GM12878 (cell line): ENCODE measurements at regions not wholly inside any gene's neighbourhood (a gene's known extent, or its start where the extent isn't known, plus 50 kb on each side); places are given as distances from the start of the nearest gene placed in this dataset.

ENCODE experiments used
- ATAC-seq: fragments of 200-7000 bp; cut with Tn5 transposase; 3 replicates; pipeline ENCODE4 v1.9.1; 2020; ENCODE audit warnings: mild to moderate bottlenecking, moderate library complexity
- BruUV-seq: library from RNA; stranded (reverse); fragments of 400-500 nt; replicated peaks from 2 replicates; lab custom pipeline; 2021; lab: Mats Ljungman, UMichigan
- CTCF ChIA-PET: fragments of 300-600 bp; sonication (Branson Sonifier 250); formaldehyde crosslinking; extraction: SDS; loops from one replicate; lab custom pipeline; 2021; ENCODE audit warnings: inconsistent platforms; lab: Yijun Ruan, JAX
- POLR2A ChIA-PET: fragments of 350-600 bp; formaldehyde crosslinking; extraction: SDS; loops from one replicate; lab custom pipeline; 2021; ENCODE audit warnings: inconsistent platforms; lab: Charles Lee
- RAD21 ChIA-PET: fragments of 300-600 bp; sonication (Branson Sonifier 250); formaldehyde crosslinking; loops from one replicate; lab custom pipeline; 2023; ENCODE audit warnings: antibody characterized with exemption; ENCODE audit not compliant: unreplicated experiment; lab: Charles Lee
- SMC1A ChIA-PET: fragments of 300-600 bp; sonication (Branson Sonifier 250); formaldehyde crosslinking; loops from one replicate; lab custom pipeline; 2023; ENCODE audit not compliant: unreplicated experiment, uncharacterized antibody; lab: Charles Lee
- DNase-seq: peaks from one replicate; pipeline ENCODE4 v3.0.0-alpha.2; 2011; ENCODE audit warnings: low read depth, low spot score
- FAIRE-seq: peaks from 3 replicates; lab custom pipeline; 2011; peaks lifted over from hg19 to GRCh38; lab: Jason Lieb, UNC
- H2AFZ ChIP-seq: 2 replicates; pipeline ENCODE4 v1.6.0; 2011; ENCODE audit warnings: low read depth, low read length, control low read depth; ENCODE audit not compliant: control insufficient read depth
- H3K27ac ChIP-seq: 2 replicates; pipeline ENCODE4 v1.5.1; 2011; ENCODE audit warnings: control low read depth; ENCODE audit not compliant: control insufficient read depth, insufficient read depth
- H3K27me3 ChIP-seq, 2 experiments: replicated peaks in 1 of 2; 2 replicates each; pipeline versions ENCODE4 v1.6.0 to v1.6.1; 2011; ENCODE audit warnings: low read length in 1 of 2; ENCODE audit not compliant: control insufficient read depth in 2 of 2, insufficient read depth in 2 of 2
- H3K36me3 ChIP-seq, 2 experiments: 2 replicates each; pipeline ENCODE4 v1.5.1; 2011; ENCODE audit warnings: low read length in 1 of 2; ENCODE audit not compliant: control insufficient read depth in 2 of 2, insufficient read depth in 2 of 2
- H3K4me1 ChIP-seq: 2 replicates; pipeline ENCODE4 v1.6.1; 2011; ENCODE audit warnings: mild to moderate bottlenecking, low read length, moderate library complexity, mixed read lengths; ENCODE audit not compliant: control insufficient read depth, insufficient read depth
- H3K4me2 ChIP-seq: 2 replicates; pipeline ENCODE4 v1.6.0; 2011; ENCODE audit warnings: control low read depth; ENCODE audit not compliant: control insufficient read depth, insufficient read depth
- H3K4me3 ChIP-seq: fragments of 200-600 bp; sonication (generic); 2 replicates; pipeline ENCODE4 v1.5.1; 2016
- H3K79me2 ChIP-seq: 2 replicates; pipeline ENCODE4 v1.6.0; 2011; ENCODE audit warnings: low read length; ENCODE audit not compliant: control insufficient read depth, insufficient read depth
- H3K9ac ChIP-seq: 2 replicates; pipeline ENCODE4 v1.8.0; 2011; ENCODE audit warnings: low read length, control low read depth, mixed read lengths; ENCODE audit not compliant: control insufficient read depth, insufficient read depth
- H3K9me3 ChIP-seq: replicated peaks from 3 replicates; pipeline ENCODE4 v1.5.1; 2011; ENCODE audit warnings: mild to moderate bottlenecking, low read length; ENCODE audit not compliant: control insufficient read depth, insufficient read depth
- H4K20me1 ChIP-seq: 2 replicates; pipeline ENCODE4 v1.6.0; 2011; ENCODE audit not compliant: control insufficient read depth, insufficient read depth
- CTCF ChIP-seq, 3 experiments: IDR thresholded peaks in 2 of 3; conservative IDR thresholded peaks in 1 of 3; 2 replicates each; pipeline ENCODE4 v1.5.1; 2011; ENCODE audit warnings: low read depth in 3 of 3, low read length in 3 of 3, mild to moderate bottlenecking in 3 of 3, control low read depth in 2 of 3, moderate library complexity in 2 of 3, inconsistent platforms in 1 of 3, mixed read lengths in 1 of 3; ENCODE audit not compliant: control insufficient read depth in 2 of 3, insufficient read depth in 1 of 3; ENCODE audit errors: extremely low read depth in 1 of 3
- FOXK2 ChIP-seq: fragments of 450-650 bp; IDR thresholded peaks from 2 replicates; pipeline ENCODE4 v1.6.1; 2017; ENCODE audit warnings: mild to moderate bottlenecking, moderate library complexity
- KDM1A ChIP-seq: fragments of 200-600 bp; sonication (generic); IDR thresholded peaks from 2 replicates; pipeline ENCODE4 v1.6.1; 2016; ENCODE audit warnings: borderline replicate concordance
- RAD51 ChIP-seq: fragments of 450-650 bp; IDR thresholded peaks from 2 replicates; pipeline ENCODE4 v1.6.1; 2016; ENCODE audit warnings: moderate library complexity, mild to moderate bottlenecking, inconsistent platforms
- RB1 ChIP-seq: fragments of 450-650 bp; formaldehyde crosslinking; IDR thresholded peaks from 2 replicates; pipeline ENCODE4 v1.6.1; 2017; ENCODE audit warnings: mild to moderate bottlenecking, borderline replicate concordance
- RELB ChIP-seq: fragments of 450-650 bp; IDR thresholded peaks from 2 replicates; pipeline ENCODE4 v1.6.1; 2017; ENCODE audit warnings: low read depth, mild to moderate bottlenecking, moderate library complexity
- SRF ChIP-seq, 2 experiments: IDR thresholded peaks; 2 replicates each; pipeline ENCODE4 v1.6.1; 2011; ENCODE audit warnings: low read depth in 2 of 2, low read length in 2 of 2, mild to moderate bottlenecking in 1 of 2, moderate library complexity in 1 of 2
- STAT1 ChIP-seq: fragments of 450-650 bp; conservative IDR thresholded peaks from 2 replicates; pipeline ENCODE4 v1.6.1; 2014; ENCODE audit warnings: antibody characterized with exemption, mild to moderate bottlenecking
- STAT3 ChIP-seq: IDR thresholded peaks from 2 replicates; pipeline ENCODE4 v1.6.1; 2011; ENCODE audit warnings: low read depth, low read length, improper control_type of control experiment
- YBX1 ChIP-seq: fragments of 450-650 bp; IDR thresholded peaks from 2 replicates; pipeline ENCODE4 v1.6.1; 2016; ENCODE audit warnings: antibody characterized with exemption
- ZNF217 ChIP-seq: fragments of 450-650 bp; IDR thresholded peaks from 2 replicates; pipeline ENCODE4 v1.6.1; 2017; ENCODE audit warnings: antibody characterized with exemption, mild to moderate bottlenecking
- WGBS: methylation state at CpG from one replicate; pipeline ENCODE4 v1.1.6; 2016; ENCODE audit warnings: low lambda C conversion rate; ENCODE audit not compliant: insufficient replicate concordance, insufficient coverage; ENCODE audit errors: missing lambda C conversion rate; 5-methylcytosine and 5-hydroxymethylcytosine counted together
- in situ Hi-C: fragments of 300-500 bp; cut with MboI; formaldehyde crosslinking; loops from 9 replicates; pipeline ENCODE4 v1.14.3; 2018; ENCODE audit warnings: mixed read lengths
- intact Hi-C: fragments of 100-400 bp; cut with micrococcal nuclease; formaldehyde crosslinking; loops from one replicate; pipeline ENCODE4 v1.14.2; 2022; ENCODE audit not compliant: unreplicated experiment
- TF ChIP-seq, protein P1 (sequence below): IDR thresholded peaks from 2 replicates; pipeline ENCODE4 v1.6.1; 2011; ENCODE audit warnings: low read depth, mild to moderate bottlenecking, low read length, moderate library complexity, borderline replicate concordance; ENCODE audit errors: extremely low read depth
- TF ChIP-seq, protein P2 (sequence below): fragments of 450-650 bp; IDR thresholded peaks from 2 replicates; pipeline ENCODE4 v1.6.1; 2017; ENCODE audit warnings: borderline replicate concordance

- SMC1A ChIA-PET, result interaction anchor here (0.6 kb wide), 1 partner anchor 404 kb away, joined by 3 read pairs; no protein-coding TSS in a partner anchor
- no peak overlapping the region for H2AFZ ChIP-seq
- ATAC-seq (peak; percentile 80), FAIRE-seq (no peak), DNase-seq (no peak)
- no peak for TF ChIP-seq SRF (IDR thresholded peaks at IDR 0.05; ENCODE audit: low read depth in 2 of 2, low read length in 2 of 2)
- no peak for TF ChIP-seq RELB
- no peak for TF ChIP-seq STAT1
- TF ChIP-seq, protein P1, sequence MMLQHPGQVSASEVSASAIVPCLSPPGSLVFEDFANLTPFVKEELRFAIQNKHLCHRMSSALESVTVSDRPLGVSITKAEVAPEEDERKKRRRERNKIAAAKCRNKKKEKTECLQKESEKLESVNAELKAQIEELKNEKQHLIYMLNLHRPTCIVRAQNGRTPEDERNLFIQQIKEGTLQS, result no peak
- no peak for TF ChIP-seq RAD51
- TF ChIP-seq ZNF217, result no peak
- TF ChIP-seq FOXK2, result no peak
- no peak for TF ChIP-seq RB1
- TF ChIP-seq KDM1A, result no peak
- TF ChIP-seq YBX1, result no peak
- TF ChIP-seq, protein P2, sequence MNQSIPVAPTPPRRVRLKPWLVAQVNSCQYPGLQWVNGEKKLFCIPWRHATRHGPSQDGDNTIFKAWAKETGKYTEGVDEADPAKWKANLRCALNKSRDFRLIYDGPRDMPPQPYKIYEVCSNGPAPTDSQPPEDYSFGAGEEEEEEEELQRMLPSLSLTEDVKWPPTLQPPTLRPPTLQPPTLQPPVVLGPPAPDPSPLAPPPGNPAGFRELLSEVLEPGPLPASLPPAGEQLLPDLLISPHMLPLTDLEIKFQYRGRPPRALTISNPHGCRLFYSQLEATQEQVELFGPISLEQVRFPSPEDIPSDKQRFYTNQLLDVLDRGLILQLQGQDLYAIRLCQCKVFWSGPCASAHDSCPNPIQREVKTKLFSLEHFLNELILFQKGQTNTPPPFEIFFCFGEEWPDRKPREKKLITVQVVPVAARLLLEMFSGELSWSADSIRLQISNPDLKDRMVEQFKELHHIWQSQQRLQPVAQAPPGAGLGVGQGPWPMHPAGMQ, result no peak
- no peak for TF ChIP-seq STAT3
- no peak for TF ChIP-seq CTCF (IDR thresholded peaks at IDR 0.05 in 2 of 3, conservative IDR thresholded peaks at IDR 0.05 in 1 of 3; ENCODE audit: control insufficient read depth in 2 of 3, extremely low read depth in 1 of 3, insufficient read depth in 1 of 3, low read depth in 3 of 3, low read length in 3 of 3)
- RAD21 ChIA-PET, result no interaction called here
- no peaks in the 10 kb centered on the region for H4K20me1 ChIP-seq
- no peaks in the 10 kb centered on the region for H3K4me1 ChIP-seq
- no peak overlapping the region for H3K4me2 ChIP-seq
- in situ Hi-C loops (no loop called here), intact Hi-C loops (no loop called here)
- H3K9ac ChIP-seq, result no peak overlapping the region
- no peaks in the 10 kb centered on the region for H3K79me2 ChIP-seq
- 4% methylated on average over 6 of the region's 6 CpGs for WGBS
- no peaks in the 10 kb centered on the region for H3K27me3 ChIP-seq
- H3K36me3 ChIP-seq, result no peaks in the 10 kb centered on the region
- H3K9me3 ChIP-seq, result no peaks in the 10 kb centered on the region
- H3K27ac ChIP-seq, result no peak overlapping the region
- POLR2A ChIA-PET, result no interaction called here
- H3K4me3 ChIP-seq, result no peak overlapping the region
- CTCF ChIA-PET, result interaction anchor here (1.7 kb wide), 1 partner anchor 322 kb away, joined by 10 read pairs; no protein-coding TSS in a partner anchor
- BruUV-seq, result no TSS peak
Observed at GRCh38 chr17:64741038-64741641, 79.0 kb upstream of the SMURF2 start.
